Left forelimb (tissue), 1 donor: ENCODE measurements at regions not wholly inside any gene's neighbourhood (a gene's known extent, or its start where the extent isn't known, plus 50 kb on each side); places are given as distances from the start of the nearest gene placed in this dataset.
A peak's percentile ranks its signal among the peaks of the same experiment; 100 is the strongest.
"Not testable (repeated sequence)": the region's sequence is repeated elsewhere in the genome, so short reads cannot be mapped to it uniquely, and the experiment has no call there.

ENCODE experiments used
- DNase-seq: peaks from one replicate; pipeline ENCODE4 v3.0.0-alpha.2; 2018; ENCODE audit warnings: low spot score

DNA sequence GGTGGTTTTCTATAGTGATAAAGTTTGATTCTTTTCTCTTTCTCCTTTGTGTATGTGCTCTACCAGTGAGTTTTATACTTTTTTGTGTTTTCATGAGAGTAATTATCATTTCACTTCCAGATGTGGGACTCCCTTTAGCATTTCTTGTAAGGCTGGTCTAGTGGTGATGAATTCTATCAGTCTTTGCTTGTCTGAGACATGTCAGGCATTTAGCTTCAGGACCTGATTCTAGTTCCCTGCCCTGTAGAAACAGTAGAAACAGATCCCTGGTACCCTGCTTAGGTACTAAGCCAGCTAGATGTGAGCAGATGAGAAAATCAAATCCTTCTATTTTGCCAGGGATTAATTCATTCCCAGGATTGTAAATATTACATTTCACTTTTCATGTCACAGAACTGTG lies 203.7 kb downstream of the ALG10 start:
- not testable (repeated sequence) for DNase-seq

DNA sequence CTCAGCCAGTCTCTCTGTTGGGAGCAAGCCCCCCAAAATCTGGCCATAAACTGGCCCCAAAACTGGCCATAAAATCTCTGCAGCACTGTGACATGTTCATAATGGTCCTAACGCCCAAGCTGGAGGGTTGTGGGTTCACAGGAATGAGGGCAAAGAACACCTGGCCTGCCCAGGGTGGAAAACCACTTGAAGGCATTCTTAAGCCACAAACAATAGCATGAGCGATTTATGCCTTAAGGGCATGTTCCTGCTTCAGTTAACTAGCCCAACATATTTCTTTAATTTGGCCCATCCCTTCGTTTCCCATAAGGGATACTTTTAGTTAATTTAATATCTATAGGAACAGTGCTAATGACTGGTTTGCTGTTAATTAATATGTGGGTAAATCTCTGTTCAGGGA lies 205.8 kb downstream of the ALG10 start:
- DNase-seq, result not testable (repeated sequence)

DNA sequence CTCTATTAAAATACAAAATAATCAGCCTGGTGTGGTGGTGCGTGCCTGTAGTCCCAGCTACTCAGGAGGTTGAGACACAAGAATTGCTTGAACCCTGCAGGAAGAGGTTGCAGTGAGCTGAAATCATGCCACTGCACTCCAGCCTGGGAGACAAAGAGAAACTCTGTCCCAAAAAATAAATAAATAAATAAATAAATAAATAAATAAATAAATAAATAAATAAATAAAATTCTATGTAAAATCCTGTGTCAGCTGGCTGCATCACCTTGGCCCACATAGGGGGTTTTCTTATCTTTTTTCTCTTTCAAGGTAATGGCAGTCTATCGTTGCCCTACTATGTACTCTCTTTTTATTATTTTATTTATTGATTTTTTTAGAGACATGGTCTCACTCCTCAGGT lies 206.7 kb downstream of the ALG10 start:
- DNase-seq, result not testable (repeated sequence)

DNA sequence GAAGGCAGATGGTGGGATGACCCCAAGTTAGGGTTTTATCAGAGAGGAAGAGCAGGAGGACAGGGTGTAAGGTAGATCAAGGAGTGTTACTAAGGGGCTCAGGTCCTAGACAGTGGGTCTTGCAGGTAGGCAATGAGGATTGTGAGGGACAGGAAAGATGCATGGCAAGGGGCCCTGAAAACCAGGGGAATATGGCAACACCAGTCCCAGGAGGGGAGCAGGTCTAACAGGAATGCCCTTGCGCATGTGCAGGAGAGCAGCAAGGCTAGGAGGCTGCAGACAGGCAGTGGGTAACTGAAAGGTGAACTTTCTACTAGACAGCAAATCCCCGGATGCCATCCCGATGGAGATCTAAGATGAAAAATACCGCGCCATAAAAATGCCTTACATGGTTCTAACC lies 211.3 kb downstream of the ALG10 start:
- DNase-seq, result no peak

DNA sequence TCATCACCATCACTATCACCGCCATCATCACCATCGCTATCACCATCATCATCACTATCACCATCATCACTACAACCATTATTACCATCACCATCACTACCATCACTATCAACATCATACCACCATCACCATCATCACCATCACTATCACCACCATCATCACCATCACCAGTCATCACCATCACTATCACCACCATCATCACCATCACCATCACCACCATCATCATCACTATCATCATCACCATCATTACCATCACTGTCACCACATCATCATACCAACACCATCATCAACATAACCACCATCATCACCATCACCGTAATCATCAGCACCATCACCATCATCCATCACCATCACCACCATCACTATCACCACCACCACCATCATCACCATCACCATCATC lies 213.8 kb downstream of the ALG10 start:
- DNase-seq, result no peak

DNA sequence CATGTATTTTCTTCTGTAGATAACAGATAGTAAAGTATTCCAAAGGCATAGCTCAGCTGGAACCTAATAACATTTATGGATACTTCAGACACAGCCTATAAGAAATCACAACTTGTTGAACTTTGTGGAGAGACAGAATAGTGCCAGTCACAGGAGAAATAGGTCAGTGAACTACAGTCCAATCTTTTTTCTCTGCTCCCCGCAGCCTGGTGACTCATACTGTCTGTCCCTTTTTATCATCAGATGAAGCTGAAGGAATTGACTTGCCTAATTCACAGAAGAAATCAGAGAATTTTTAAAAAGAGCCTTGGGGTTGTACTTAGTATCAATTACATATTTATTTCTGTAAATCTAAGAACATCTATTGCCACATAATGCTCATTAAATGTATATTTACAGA lies 222.3 kb downstream of the ALG10 start:
- no peak for DNase-seq

DNA sequence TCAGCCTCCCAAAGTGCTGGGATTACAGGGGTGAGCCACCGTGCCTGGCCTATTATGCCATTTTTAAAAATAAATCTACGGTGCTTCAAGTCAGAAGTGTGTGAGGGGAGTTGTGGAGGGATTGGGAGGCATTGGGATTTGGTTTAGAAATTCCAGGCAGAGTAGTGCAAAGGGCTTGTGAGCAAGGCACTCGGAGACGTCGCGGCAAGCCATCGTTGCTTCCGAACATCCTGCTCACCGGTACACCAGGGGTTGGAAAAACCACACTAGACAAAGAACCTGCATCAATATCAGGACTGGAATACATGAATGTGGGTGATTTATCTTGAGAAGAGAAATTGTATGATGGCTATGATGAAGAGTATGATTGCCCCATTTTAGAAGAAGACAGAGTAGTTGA lies 227.0 kb downstream of the ALG10 start:
- DNase-seq, result no peak

DNA sequence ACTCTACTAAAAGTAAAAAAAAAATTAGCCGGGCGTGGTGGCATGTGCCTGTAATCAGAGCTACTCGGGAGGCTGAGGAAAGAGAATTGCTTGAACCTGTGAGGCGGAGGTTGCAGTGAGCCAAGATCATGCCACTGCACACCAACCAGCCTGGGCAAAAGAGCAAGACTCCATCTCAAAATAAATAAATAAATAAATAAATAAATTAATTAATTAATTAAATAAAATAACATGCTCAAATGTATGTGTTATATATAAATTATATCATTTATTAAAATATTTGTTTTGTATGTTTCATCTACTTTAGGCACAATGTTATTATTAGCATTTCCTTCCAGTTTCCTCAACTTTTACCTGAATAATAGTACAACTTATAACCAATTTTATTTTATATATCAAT lies 229.6 kb downstream of the ALG10 start:
- DNase-seq, result not testable (repeated sequence)

DNA sequence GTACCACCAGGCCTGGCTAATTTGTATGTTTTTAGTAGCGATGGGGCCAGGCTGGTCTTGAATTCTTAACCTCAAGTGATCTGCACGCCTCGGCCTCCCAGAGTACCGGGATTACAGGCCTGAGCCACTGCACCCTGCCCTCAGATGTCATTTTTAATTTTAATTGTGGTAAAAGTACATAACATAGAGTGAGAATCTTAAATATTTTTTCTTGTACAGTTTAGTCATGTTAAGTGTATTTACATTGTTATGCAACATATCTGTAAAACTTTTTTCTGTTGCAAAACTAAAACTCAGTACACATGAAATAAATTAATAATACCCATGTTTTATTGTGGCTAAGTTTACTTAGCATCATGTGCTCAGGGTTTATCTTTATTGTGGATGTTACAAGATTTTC lies 231.4 kb downstream of the ALG10 start:
- DNase-seq, result no peak

DNA sequence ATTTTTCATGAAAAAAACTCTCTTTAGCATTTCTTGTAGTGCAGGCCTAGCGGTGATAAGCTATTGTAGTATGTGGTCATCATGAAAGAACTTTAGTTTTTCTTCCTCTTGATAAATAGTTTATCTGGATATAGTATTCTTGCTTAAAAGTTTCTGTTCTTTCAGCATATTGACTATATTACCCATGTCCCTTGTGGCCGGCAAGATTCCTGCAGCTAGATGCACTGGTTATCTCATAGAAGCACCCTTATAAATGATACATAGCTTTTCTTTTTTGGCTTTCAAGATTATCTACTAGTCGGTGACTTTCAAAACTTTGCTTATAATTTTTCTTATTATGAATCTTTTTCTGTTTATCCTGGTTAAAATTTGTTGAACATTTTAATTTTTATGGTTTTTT lies 234.8 kb downstream of the ALG10 start:
- no peak for DNase-seq

DNA sequence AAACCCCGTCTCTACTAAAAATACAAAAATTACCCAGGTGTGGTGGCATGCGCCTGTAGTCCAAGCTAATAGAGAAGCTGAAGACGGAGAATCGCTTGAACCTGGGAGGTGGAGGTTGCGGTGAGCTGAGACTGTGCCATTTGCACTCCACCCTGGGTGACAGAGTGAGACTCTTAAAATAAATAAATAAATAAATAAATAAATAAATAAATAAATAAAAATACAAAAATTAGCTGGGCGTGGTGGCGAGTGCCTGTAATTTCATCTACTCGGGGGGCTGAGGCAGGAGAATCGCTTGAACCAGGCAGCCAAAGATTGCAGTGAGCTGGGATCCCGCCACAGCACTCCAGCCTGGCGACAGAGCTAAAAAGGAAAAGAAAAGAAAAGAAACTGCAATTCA lies 239.8 kb downstream of the ALG10 start:
- not testable (repeated sequence) for DNase-seq

DNA sequence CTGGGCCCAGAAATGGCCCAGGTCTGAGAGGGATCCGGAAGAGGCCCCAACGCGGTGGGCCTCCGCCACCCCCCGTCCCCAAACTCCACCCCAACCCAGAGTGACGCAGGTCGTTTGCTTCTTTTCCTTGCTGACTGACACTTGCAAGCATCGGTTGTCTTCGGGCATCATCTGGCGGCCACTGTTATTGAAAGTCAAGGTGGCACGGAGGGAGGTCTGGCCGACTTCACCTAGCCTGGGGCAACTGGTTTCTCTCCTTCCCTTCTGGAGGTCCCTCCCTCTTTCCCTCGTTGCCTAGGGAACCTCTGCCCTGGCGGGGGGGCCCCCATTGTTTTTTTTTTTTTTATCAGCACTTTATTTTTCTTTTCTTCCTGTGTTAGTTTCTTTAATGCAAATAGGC lies 241.8 kb downstream of the ALG10 start:
- no peak for DNase-seq

DNA sequence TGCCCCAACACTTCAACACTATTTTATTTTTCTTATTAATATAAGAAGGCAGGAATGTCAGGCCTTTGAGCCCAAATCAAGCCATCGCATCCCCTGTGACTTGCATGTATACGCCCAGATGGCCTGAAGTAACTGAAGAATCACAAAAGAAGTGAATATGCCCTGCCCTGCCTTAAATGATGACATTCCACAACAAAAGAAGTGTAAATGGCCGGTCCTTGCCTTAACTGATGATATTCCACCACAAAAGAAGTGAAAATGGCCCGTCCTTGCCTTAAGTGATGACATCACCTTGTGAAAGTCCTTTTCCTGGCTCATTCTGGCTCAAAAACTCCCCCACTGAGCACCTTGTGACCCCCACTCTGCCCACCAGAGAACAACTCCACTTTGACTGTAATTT lies 251.4 kb downstream of the ALG10 start:
- not testable (repeated sequence) for DNase-seq

DNA sequence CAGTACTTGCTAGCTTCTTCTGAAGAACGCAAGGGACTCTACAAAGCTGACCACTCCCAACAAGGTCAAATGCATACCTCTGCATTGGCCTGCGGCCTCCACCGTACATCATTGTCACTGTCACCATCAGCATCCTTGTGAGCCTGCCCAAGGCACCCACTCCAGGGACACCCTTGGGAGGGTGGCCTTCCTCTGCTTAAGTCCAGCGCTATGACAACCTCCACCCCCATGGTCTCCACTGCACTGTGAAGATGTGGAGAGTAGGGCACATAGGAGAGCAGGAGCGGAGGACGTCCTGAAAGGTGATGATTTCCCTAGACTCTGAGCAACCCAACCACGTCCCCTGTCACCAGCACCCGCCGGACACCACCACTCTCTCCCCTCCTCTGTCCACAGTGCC lies 252.8 kb downstream of the ALG10 start:
- no peak for DNase-seq

DNA sequence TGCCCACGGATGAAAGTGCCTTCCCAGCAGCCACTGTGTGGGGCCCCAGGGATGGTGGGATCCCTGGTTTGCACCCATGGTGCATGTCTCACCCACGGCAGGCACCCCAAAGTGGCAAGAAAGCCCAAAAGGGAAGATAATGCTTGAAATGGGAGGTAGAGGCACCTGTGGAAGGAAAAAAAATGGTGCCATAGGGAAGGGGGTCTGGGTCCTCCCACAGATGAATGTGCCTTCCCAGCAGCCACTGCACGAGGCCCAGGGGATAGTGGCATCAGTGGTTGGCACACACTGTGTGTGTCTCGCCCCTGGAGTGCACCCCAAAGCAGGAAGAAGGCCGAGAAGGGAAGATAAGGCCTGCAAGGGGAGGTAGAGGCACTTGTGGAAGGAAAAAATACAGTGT lies 264.2 kb downstream of the ALG10 start:
- no peak for DNase-seq

DNA sequence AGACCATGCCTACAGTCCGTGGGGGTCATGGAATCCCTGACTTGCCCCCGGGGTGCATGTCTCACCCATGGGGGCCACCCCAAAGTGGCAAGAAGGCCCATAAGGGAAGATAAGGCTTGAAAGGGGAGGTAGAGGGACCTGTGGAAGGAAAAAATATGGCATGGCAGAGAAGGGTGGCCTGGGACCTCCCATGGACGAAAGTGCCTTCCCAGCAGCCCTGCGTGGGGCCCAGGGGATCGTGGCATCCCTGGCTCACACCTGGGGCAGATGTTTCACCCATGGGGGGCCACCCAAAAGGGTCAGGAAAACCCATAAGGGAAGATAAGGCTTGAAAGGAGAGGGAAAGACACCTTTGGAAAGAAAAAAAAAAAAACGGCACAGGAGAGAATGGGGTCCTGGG lies 264.6 kb downstream of the ALG10 start:
- no peak for DNase-seq

DNA sequence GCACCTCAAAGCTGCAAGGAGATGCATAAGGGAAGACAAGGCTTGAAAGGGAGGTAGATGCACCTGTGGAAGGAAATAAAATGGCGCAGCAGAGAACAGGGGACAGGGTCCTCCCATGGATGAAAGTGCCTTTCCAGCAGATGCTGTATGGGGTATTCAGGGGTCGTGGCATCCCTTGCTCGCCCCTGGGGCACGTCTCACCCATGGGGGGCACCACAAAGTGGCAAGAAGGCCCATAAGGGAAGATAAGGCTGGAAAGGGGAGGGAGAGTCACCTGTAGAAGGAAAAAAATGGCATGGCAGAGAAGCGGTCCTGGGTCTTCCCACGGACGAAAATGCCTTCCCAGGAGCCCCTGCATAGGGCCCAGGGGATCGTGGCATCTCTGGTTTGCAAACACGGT lies 265.1 kb downstream of the ALG10 start:
- no peak for DNase-seq

DNA sequence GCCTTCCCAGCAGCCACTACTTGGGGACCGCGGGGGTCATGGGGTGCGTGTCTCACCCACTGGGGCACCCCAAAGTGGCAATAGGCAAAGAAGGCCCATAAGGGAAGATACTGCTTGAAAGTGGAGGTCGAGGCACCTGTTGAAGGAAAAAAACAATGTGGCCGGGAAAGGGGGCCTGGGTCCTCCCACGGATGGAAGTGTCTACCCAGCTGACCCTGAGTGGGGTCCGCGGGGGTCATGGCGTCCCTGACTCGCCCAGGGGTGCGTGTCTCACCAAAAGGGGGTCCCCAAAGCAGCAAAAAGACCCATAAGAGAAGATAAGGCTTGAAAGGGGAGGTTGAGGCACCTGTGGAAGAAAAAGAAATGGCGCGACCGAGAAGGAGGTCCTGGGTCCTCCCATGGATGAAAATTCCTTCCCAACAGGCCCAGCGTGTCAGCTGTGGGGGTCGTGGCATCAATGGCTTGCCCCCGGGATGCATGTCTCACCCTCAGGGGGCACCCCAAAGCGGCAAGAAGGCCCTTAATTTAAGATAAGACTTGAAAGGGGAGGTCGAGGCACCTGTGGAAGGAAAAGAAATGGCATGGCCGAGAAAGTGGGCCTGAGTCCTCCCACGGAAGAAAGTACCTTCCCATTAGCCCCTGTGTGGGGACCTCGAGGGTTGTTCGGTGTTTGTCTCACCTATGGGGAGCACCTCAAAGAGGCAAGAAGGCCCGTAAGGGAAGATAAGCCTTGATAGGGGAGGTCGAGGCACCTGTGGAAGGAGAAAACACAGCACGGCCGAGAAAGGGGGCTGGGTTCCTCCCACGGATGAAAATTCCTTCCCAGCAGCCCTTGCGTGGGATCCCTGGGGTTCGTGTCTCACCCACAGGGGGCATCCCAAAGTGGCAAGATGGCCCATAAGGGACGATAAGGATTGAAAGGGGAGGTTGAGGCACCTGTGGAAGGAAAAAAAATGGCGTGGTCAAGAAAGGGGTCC lies 266.0 kb downstream of the ALG10 start:
- peak; percentile 48 for DNase-seq

DNA sequence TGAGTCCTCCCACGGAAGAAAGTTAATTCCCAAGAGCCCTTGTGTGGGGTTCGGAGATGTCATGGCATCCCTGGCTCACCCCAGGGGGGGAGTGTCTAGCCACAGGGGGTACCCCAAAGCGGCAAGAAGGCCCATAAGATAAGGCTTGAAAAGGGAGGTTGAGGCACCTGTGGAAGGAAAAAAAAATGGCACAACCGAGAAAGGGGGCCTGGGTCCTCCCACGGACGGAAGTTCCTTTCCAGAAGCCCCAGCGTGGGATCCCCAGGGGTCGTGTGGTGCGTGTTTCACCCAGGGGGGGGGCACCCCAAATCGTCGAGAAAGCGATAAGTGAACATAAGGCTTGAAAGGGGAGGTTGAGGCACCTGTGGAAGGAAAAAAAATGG lies 266.7 kb downstream of the ALG10 start:
- peak; percentile 37 for DNase-seq

DNA sequence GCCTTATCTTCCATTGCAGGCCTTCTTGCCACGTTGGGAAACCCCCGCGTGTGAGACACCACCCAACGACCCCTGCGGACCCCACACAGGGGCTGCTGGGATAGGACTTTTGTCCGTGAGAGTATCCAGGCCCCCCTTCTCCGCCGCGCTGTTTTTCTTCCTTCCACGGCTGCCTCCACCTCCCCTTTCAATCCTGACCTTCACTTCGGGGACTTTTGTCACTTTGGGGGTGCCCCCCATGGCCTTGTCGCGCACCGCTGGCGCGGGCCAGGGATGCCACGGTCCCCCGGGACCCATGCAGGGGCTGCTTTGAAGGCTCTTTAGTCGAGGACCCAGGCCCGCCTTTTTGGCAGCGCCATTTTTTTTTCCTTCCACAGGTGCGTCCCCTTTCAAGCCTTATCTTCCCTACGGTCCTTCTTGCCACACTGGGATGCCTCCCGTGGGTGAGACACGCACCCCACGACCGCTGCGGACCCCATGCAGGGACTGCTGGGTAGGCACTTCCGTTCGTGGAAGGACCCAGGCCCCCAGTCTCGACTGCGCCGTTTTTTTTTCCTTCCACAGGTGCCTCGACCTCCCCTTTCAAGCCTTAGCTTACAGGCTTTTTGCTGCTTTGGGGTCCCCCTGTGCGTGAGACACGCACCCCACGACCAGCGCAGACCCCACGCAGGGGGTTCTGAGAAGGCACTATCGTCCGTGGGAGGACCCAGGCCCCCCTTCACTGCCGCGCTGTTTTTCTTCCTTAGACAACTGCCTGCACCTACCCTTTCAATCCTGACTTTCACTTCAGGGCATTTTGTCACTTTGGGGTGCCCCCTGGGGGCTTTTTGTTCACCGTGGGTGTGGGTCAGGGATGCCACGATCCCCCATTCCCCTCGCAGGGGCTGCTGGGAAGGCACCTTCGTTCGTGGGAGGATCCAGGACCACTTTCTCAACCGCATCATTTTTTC lies 267.4 kb downstream of the ALG10 start:
- peak; percentile 53 for DNase-seq

DNA sequence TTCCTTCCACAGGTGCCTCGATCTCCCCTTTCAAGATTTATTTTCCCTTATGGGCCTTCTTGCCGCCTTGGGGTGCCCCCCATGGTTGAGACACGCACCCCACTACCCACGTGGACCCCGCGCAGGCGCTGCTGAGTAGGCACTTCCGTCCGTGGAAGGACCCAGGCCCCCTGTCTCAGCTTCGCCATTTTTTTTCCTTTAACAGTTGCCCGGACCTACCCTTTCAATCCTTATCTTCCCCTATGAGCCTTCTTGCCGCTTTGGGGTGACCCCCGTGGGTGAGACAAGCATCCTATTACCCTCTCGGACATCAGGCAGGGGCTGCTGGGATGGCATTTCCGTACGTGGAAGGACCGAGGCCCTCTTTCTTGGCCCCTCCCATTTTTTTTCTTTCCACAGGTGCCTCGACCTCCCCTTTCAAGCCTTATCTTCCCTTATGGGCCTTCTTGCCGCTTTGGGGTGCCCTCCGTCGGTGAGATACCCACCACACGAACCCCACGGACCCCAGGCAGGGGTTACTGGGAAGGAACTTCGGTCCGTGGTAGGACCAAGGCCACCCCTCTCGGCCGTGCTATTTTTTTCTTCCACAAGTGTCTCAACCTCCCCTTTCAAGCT lies 268.2 kb downstream of the ALG10 start:
- DNase-seq, result peak; percentile 30

DNA sequence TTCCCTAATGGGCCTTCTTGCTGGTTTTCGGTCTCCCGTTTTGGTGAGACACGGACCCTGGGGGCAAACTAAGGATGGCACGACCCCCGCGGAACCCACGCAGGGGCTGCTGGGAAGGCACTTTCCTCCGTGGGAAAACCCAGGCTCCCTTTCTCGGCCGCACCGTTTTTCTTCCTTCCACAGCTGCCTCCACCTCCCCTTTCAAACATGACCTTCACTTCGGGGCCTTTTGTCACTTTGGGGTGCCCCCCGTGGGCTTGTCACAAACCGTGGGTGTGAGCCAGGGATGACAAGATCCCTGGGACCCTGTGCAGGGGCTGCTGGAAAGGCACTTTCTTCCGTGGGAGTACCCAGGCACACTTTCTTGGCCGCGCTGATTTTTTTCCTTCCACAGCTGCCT lies 268.7 kb downstream of the ALG10 start:
- DNase-seq, result peak; percentile 47
